ENCODE measurements at regions not wholly inside any gene's neighbourhood (a gene's known extent, or its start where the extent isn't known, plus 50 kb on each side); places are given as distances from the start of the nearest gene placed in this dataset.

- POLR2A ChIA-PET: no interaction called here
- DNase-seq: no peak
- H2AFZ ChIP-seq (ENCODE audit: low read depth): no peak overlapping the region
These were observed 125.0 kb downstream of the KCNE4 start for GRCh38 chr2:223176970-223177369.

More at GRCh38 chr2:223176970-223177369, 125.0 kb downstream of the KCNE4 start:
- Histone ChIP-seq H3K27ac (ENCODE audit: low read depth in 2 of 2, low read length in 1 of 2) (no peak overlapping the region), H3K9me3 (no peaks in the 10 kb centered on the region), H3K79me2 (ENCODE audit: insufficient read depth) (no peaks in the 10 kb centered on the region), H3K27me3 (ENCODE audit: insufficient read depth) (no peaks in the 10 kb centered on the region), H4K20me1 (ENCODE audit: insufficient read depth) (no peaks in the 10 kb centered on the region), H3F3A (replicated peaks; ENCODE audit: insufficient read depth) (no peaks in the 10 kb centered on the region), H3K9ac (no peak overlapping the region), H3K4me1 (ENCODE audit: control insufficient read depth in 1 of 2, insufficient read depth in 2 of 2, low read depth in 1 of 2, low read length in 1 of 2) (no peaks in the 10 kb centered on the region), H3K4me3 (ENCODE audit: low read depth in 2 of 2, low read length in 1 of 2) (no peak overlapping the region), H3K4me2 (no peak overlapping the region), H3K9me2 (no peaks in the 10 kb centered on the region), H3K36me3 (replicated peaks in 1 of 2; ENCODE audit: control insufficient read depth in 1 of 2, insufficient read depth in 2 of 2, low read length in 1 of 2) (no peaks in the 10 kb centered on the region)
- no peak for TF ChIP-seq TCF12 (IDR thresholded peaks at IDR 0.05)
- no peak for TF ChIP-seq ZBTB33 (IDR thresholded peaks at IDR 0.05; ENCODE audit: borderline replicate concordance, low read depth)
- TF ChIP-seq FOXJ3 (CRISPR knock-in tag; IDR thresholded peaks at IDR 0.05): no peak
- no peak for TF ChIP-seq FOXM1 (IDR thresholded peaks at IDR 0.05; ENCODE audit: low read depth)
- no peak for TF ChIP-seq JUND (IDR thresholded peaks at IDR 0.05)
- no peak for TF ChIP-seq TAF1 (IDR thresholded peaks at IDR 0.05; ENCODE audit: borderline replicate concordance, low read depth, low read length)
- no peak for TF ChIP-seq USF1 (IDR thresholded peaks at IDR 0.05; ENCODE audit: borderline replicate concordance, low read depth)
- TF ChIP-seq CHD2 (IDR thresholded peaks at IDR 0.05; ENCODE audit: low read length, partially characterized antibody): no peak
- TF ChIP-seq IRF3 (IDR thresholded peaks at IDR 0.05; ENCODE audit: low read depth, low read length): no peak
- no peak for TF ChIP-seq EZH2phosphoT487 (IDR thresholded peaks at IDR 0.05; ENCODE audit: borderline replicate concordance, low read depth)
- TF ChIP-seq MXI1 (IDR thresholded peaks at IDR 0.05; ENCODE audit: low read depth, low read length): no peak
- TF ChIP-seq YY1 (IDR thresholded peaks at IDR 0.05; ENCODE audit: low read depth): no peak
- TF ChIP-seq MEF2A (IDR thresholded peaks at IDR 0.05; ENCODE audit: borderline replicate concordance, low read depth): no peak
- no peak for TF ChIP-seq RCOR1 (IDR thresholded peaks at IDR 0.05; ENCODE audit: low read length)
- TF ChIP-seq SMC3 (IDR thresholded peaks at IDR 0.05; ENCODE audit: low read depth, low read length): no peak
- no peak for TF ChIP-seq ELF1 (IDR thresholded peaks at IDR 0.05)
- TF ChIP-seq USF2 (IDR thresholded peaks at IDR 0.05; ENCODE audit: borderline replicate concordance, low read depth, low read length): no peak
- TF ChIP-seq EP300 (IDR thresholded peaks at IDR 0.05; ENCODE audit: borderline replicate concordance in 1 of 2, low read depth in 1 of 2, low read length in 1 of 2): no peak
- CTCF ChIA-PET: no interaction called here
- WGBS (ENCODE audit: low lambda C conversion rate): 47% methylated on average over 2 of the region's 2 CpGs

Measured in SK-N-SH (cell line).